ENCODE measurements at regions not wholly inside any gene's neighbourhood (a gene's known extent, or its start where the extent isn't known, plus 50 kb on each side); places are given as distances from the start of the nearest gene placed in this dataset.

GRCh38 chr7:146004805-146005204 is 111.8 kb upstream of the CNTNAP2 start:
- Histone ChIP-seq H3K4me1 (no peaks in the 10 kb centered on the region), H3K27me3 (no peaks in the 10 kb centered on the region), H3K4me3 (no peak overlapping the region), H3K9me3 (no peaks in the 10 kb centered on the region), H3K36me3 (no peaks in the 10 kb centered on the region), H3K27ac (no peak overlapping the region)
- ATAC-seq: no peak
- intact Hi-C loops (cut with DNase I; ENCODE audit: low total_unique reads): no loop called here
- TF ChIP-seq, protein P1, sequence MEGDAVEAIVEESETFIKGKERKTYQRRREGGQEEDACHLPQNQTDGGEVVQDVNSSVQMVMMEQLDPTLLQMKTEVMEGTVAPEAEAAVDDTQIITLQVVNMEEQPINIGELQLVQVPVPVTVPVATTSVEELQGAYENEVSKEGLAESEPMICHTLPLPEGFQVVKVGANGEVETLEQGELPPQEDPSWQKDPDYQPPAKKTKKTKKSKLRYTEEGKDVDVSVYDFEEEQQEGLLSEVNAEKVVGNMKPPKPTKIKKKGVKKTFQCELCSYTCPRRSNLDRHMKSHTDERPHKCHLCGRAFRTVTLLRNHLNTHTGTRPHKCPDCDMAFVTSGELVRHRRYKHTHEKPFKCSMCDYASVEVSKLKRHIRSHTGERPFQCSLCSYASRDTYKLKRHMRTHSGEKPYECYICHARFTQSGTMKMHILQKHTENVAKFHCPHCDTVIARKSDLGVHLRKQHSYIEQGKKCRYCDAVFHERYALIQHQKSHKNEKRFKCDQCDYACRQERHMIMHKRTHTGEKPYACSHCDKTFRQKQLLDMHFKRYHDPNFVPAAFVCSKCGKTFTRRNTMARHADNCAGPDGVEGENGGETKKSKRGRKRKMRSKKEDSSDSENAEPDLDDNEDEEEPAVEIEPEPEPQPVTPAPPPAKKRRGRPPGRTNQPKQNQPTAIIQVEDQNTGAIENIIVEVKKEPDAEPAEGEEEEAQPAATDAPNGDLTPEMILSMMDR (IDR thresholded peaks at IDR 0.05 in 4 of 5, conservative IDR thresholded peaks at IDR 0.05 in 1 of 5): no peak
- TF ChIP-seq POLR2A (IDR thresholded peaks at IDR 0.05): no peak
- in situ Hi-C loops (cut with MboI; ENCODE audit: low sequenced_read_pairs in 4 of 4): no loop called here
- DNase-seq: no peak

DNA sequence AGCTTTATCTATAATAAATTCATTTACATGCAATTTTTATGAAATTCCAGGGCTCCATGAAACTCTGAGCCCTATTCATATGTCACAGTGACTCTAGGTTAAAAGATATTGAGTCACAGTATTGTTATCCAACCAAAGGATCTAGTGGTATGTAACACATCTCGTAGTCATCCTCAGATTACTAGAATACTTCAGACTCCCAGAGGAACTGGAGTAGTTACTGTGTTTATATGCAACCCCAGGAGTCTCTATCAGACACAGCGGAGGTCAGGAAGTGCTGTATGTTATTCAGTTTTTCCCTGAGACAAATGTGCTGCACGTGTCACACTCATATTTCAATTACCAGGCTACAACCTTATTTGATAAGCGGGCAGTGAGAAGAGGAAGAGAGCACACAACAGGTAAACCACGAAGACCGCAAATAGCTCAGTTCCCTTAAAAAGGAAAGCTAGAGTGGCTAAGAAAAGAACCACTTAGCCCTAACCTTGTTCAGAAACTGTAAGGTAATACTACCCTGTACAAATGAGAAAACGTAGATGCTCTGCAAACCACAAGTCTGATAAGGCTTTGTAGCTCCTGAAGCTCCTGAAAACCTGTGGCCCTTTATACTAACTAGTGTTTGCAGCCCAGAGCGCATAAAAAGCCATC is 114.0 kb upstream of the CNTNAP2 start:
- in situ Hi-C loops (cut with MboI; ENCODE audit: low sequenced_read_pairs in 4 of 4): no loop called here
- intact Hi-C loops (cut with DNase I; ENCODE audit: low total_unique reads): no loop called here
- H3K4me3 ChIP-seq: no peak overlapping the region
- H3K4me1 ChIP-seq: no peaks in the 10 kb centered on the region
- DNase-seq (no peak), ATAC-seq (no peak)
- no peak overlapping the region for H3K27ac ChIP-seq
- TF ChIP-seq, protein P1 (IDR thresholded peaks at IDR 0.05 in 4 of 5, conservative IDR thresholded peaks at IDR 0.05 in 1 of 5): no peak
- TF ChIP-seq POLR2A (IDR thresholded peaks at IDR 0.05): no peak
- no peaks in the 10 kb centered on the region for H3K27me3 ChIP-seq
- H3K36me3 ChIP-seq: no peaks in the 10 kb centered on the region
- H3K9me3 ChIP-seq: no peaks in the 10 kb centered on the region

DNA sequence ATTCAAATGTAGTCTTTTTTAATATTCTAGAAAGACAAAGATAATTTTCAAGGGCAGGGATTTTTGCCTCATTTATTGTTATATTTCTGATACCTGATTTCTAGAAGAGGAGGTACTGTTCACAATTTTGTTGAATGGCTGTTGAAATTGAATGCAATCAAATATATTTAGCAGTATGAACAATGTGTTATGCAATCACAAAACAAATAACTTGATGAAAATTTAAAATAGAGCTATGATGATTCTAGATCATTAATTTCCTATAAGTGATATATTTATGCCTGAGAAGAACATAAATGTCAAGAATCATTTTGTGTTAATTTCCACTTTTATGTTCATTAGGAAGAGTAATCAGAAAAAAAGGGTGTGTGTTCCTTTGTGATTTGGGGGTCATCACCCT is 114.6 kb upstream of the CNTNAP2 start:
- H3K27me3 ChIP-seq: no peaks in the 10 kb centered on the region
- ATAC-seq (no peak), DNase-seq (no peak)
- in situ Hi-C loops (cut with MboI; ENCODE audit: low sequenced_read_pairs in 4 of 4): no loop called here
- H3K36me3 ChIP-seq: no peaks in the 10 kb centered on the region
- H3K4me1 ChIP-seq: no peaks in the 10 kb centered on the region
- no peak overlapping the region for H3K4me3 ChIP-seq
- H3K9me3 ChIP-seq: no peaks in the 10 kb centered on the region
- intact Hi-C loops (cut with DNase I; ENCODE audit: low total_unique reads): no loop called here
- TF ChIP-seq, protein P1 (IDR thresholded peaks at IDR 0.05 in 4 of 5, conservative IDR thresholded peaks at IDR 0.05 in 1 of 5): no peak
- no peak for TF ChIP-seq POLR2A (IDR thresholded peaks at IDR 0.05)
- no peak overlapping the region for H3K27ac ChIP-seq

GRCh38 chr7:146000882-146001281 is 115.7 kb upstream of the CNTNAP2 start:
- in situ Hi-C loops (cut with MboI; ENCODE audit: low sequenced_read_pairs in 4 of 4): no loop called here
- Histone ChIP-seq H3K36me3 (no peaks in the 10 kb centered on the region), H3K4me1 (no peaks in the 10 kb centered on the region), H3K27me3 (no peaks in the 10 kb centered on the region), H3K4me3 (no peak overlapping the region), H3K9me3 (no peaks in the 10 kb centered on the region), H3K27ac (no peak overlapping the region)
- ATAC-seq: no peak
- intact Hi-C loops (cut with DNase I; ENCODE audit: low total_unique reads): no loop called here
- TF ChIP-seq POLR2A (IDR thresholded peaks at IDR 0.05): no peak
- TF ChIP-seq, protein P1 (IDR thresholded peaks at IDR 0.05 in 4 of 5, conservative IDR thresholded peaks at IDR 0.05 in 1 of 5): no peak
- no peak for DNase-seq

- TF ChIP-seq POLR2A (IDR thresholded peaks at IDR 0.05): no peak
- TF ChIP-seq, protein P1 (IDR thresholded peaks at IDR 0.05 in 4 of 5, conservative IDR thresholded peaks at IDR 0.05 in 1 of 5): no peak
- DNase-seq (no peak), ATAC-seq (no peak)
- H3K27ac ChIP-seq: no peak overlapping the region
- in situ Hi-C loops (cut with MboI; ENCODE audit: low sequenced_read_pairs in 4 of 4): no loop called here
- intact Hi-C loops (cut with DNase I; ENCODE audit: low total_unique reads): no loop called here
- H3K9me3 ChIP-seq: no peaks in the 10 kb centered on the region
- H3K27me3 ChIP-seq: no peaks in the 10 kb centered on the region
- H3K36me3 ChIP-seq: no peaks in the 10 kb centered on the region
- no peak overlapping the region for H3K4me3 ChIP-seq
- H3K4me1 ChIP-seq: no peaks in the 10 kb centered on the region
Measured at GRCh38 chr7:145989469-145989868, 127.1 kb upstream of the CNTNAP2 start.
